Right lobe of liver (tissue), 4 donors: ENCODE measurements at regions not wholly inside any gene's neighbourhood (a gene's known extent, or its start where the extent isn't known, plus 50 kb on each side); places are given as distances from the start of the nearest gene placed in this dataset.

ENCODE experiments used
- POLR2A ChIP-seq: fragments of 450-650 bp; IDR thresholded peaks from one replicate; pipeline ENCODE4 v1.6.1; 2017; ENCODE audit warnings: antibody characterized with exemption, mild to moderate bottlenecking
- TF ChIP-seq, protein P1 (sequence below), 4 donors: fragments of 200-600 bp in 3 of 4; fragments of 450-650 bp in 1 of 4; IDR thresholded peaks; one replicate each; pipeline versions ENCODE4 v1.5.1 to v1.8.0; 2016 to 2022; ENCODE audit warnings: antibody characterized with exemption in 4 of 4, mild to moderate bottlenecking in 2 of 4
- donor health status: DM: no; HTN: no; CAD: no.
- donor health status: DM: no; HTN: no; CAD: no.
- donor health status: DM: no; HTN: yes; CAD: no.

DNA sequence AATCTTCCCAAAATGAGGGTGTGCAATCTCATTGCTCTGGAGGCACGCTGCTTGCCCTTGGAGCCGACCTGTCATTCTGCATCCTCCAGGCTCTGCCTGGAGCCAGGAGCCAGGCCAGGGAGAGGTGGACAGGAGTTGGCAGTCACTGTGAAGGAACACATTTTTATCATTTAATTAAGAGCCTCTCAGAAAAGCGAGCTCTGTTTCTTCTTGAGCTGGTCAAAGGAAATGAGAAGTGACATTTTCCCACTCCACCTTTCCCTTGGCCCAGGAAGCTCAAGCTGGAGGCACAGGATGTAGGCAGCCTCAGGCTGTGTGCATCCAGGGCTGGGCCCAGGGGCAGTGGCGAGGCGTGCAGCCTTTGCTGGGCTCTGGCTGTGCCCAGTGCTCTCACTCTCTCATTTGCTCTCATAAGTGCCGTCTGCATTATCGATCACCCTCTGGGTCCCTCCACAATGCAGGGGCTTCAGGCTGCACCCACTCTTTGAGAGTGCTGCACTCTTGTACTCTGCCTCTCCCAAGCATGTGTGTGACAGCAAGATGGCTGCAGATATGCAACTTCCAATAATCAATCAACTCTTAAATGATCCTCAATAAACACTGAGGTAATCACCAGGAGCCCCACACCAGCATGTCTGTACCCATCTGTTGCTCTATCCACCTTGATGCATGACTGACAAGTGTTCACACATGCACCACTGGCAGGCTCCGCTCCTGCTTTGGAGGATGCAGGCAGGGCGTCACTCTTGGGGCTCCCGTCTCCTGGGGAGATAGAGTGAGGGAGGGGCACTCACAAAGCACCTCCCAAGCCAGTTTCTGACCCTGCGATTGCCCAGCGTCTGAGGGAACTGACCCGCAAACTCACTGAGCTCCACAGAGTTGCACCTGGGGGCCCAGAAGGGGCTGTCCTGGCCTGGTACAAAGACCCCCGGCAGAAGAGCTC lies 171.4 kb downstream of the ZNF248 start:
- TF ChIP-seq, protein P1, sequence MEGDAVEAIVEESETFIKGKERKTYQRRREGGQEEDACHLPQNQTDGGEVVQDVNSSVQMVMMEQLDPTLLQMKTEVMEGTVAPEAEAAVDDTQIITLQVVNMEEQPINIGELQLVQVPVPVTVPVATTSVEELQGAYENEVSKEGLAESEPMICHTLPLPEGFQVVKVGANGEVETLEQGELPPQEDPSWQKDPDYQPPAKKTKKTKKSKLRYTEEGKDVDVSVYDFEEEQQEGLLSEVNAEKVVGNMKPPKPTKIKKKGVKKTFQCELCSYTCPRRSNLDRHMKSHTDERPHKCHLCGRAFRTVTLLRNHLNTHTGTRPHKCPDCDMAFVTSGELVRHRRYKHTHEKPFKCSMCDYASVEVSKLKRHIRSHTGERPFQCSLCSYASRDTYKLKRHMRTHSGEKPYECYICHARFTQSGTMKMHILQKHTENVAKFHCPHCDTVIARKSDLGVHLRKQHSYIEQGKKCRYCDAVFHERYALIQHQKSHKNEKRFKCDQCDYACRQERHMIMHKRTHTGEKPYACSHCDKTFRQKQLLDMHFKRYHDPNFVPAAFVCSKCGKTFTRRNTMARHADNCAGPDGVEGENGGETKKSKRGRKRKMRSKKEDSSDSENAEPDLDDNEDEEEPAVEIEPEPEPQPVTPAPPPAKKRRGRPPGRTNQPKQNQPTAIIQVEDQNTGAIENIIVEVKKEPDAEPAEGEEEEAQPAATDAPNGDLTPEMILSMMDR (IDR thresholded peaks at IDR 0.05), result no peak
- no peak for TF ChIP-seq POLR2A
